ENCODE measurements at regions not wholly inside any gene's neighbourhood (a gene's known extent, or its start where the extent isn't known, plus 50 kb on each side); places are given as distances from the start of the nearest gene placed in this dataset.

DNA sequence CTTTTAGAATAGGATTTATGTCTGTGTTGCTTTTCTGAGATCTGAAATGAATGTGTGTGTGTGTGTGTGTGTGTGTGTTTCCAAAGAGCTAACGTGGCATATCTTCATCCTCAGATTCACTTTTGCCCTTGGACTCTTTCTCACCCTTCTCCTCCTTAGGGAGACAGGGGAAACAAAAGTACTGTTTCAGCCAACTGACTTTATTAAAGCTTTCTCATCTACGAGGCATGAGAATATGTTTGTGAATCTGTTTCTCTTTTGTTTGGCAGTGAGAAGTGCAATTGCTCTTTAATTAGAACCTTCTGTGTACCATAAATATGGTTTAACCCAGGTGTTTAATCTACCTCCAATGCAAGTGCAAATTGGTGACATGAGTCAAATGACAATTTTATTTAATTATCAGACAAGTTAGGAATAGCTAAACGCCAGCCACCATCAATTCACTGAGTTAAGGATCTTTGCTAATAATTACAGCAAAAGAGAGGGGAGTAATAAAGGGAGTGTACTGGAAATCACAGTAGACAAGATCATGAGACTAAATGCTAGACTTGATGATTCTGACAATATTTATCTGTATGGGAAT lies 186.4 kb upstream of the COL3A1 start:
- peak overlapping the region; percentile 90 to 100 for H3K27ac ChIP-seq (ENCODE audit: low read depth in 2 of 2, low read length in 1 of 2)
- 14% methylated on average over 3 of the region's 3 CpGs for WGBS (ENCODE audit: low lambda C conversion rate)
- peak overlapping the region in 1 of 2 experiments; percentile 26; a peak in 1 of 4 replicates for H3K4me3 ChIP-seq (ENCODE audit: low read depth in 2 of 2, low read length in 1 of 2)
- ChIA-PET POLR2A (no interaction called here), CTCF (interaction anchor here (1.1 kb wide), 1 partner anchor 262 kb away, joined by 3 read pairs; no protein-coding TSS in a partner anchor)
- no peaks in the 10 kb centered on the region for H3K27me3 ChIP-seq (ENCODE audit: insufficient read depth)
- H3K79me2 ChIP-seq (ENCODE audit: insufficient read depth): no peaks in the 10 kb centered on the region
- no peak for DNase-seq
- no peaks in the 10 kb centered on the region for H3K9me3 ChIP-seq
- TF ChIP-seq FOXJ3 (CRISPR knock-in tag; IDR thresholded peaks at IDR 0.05): no peak
- TF ChIP-seq EP300 (IDR thresholded peaks at IDR 0.05; ENCODE audit: borderline replicate concordance in 1 of 2, low read depth in 1 of 2, low read length in 1 of 2): 0 out of 4 replicates have a peak, but pooled peaks of 1 of the 2 experiments have one; percentile 46
- no peak for TF ChIP-seq SMC3 (IDR thresholded peaks at IDR 0.05; ENCODE audit: low read depth, low read length)
- TF ChIP-seq JUND (IDR thresholded peaks at IDR 0.05): no peak
- no peak for TF ChIP-seq FOSL2 (IDR thresholded peaks at IDR 0.05; ENCODE audit: borderline replicate concordance, low read depth)
- TF ChIP-seq, protein P1, sequence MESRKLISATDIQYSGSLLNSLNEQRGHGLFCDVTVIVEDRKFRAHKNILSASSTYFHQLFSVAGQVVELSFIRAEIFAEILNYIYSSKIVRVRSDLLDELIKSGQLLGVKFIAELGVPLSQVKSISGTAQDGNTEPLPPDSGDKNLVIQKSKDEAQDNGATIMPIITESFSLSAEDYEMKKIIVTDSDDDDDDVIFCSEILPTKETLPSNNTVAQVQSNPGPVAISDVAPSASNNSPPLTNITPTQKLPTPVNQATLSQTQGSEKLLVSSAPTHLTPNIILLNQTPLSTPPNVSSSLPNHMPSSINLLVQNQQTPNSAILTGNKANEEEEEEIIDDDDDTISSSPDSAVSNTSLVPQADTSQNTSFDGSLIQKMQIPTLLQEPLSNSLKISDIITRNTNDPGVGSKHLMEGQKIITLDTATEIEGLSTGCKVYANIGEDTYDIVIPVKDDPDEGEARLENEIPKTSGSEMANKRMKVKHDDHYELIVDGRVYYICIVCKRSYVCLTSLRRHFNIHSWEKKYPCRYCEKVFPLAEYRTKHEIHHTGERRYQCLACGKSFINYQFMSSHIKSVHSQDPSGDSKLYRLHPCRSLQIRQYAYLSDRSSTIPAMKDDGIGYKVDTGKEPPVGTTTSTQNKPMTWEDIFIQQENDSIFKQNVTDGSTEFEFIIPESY (IDR thresholded peaks at IDR 0.05; ENCODE audit: borderline replicate concordance, low read depth): no peak
- TF ChIP-seq GATA2 (CRISPR knock-in tag; IDR thresholded peaks at IDR 0.05): no peak
- TF ChIP-seq TCF12 (IDR thresholded peaks at IDR 0.05): peak; percentile 53; the same call in 1 of the 2 replicates
- TF ChIP-seq CHD2 (IDR thresholded peaks at IDR 0.05; ENCODE audit: low read length, partially characterized antibody): no peak
- no peak for TF ChIP-seq EZH2phosphoT487 (IDR thresholded peaks at IDR 0.05; ENCODE audit: borderline replicate concordance, low read depth)
- no peak for TF ChIP-seq POLR2AphosphoS5 (IDR thresholded peaks at IDR 0.05; ENCODE audit: low read depth, low read length)
- H3F3A ChIP-seq (replicated peaks; ENCODE audit: insufficient read depth): peaks cover 43% of the 10 kb centered on the region
- peak overlapping the region; percentile 73; the same call in 1 of the 2 replicates for H3K9ac ChIP-seq
- H3K4me1 ChIP-seq (ENCODE audit: control insufficient read depth in 1 of 2, insufficient read depth in 2 of 2, low read depth in 1 of 2, low read length in 1 of 2): peaks cover 12 to 33% of the 10 kb centered on the region in 2 experiments; a peak in 2 of 4 replicates
- no peaks in the 10 kb centered on the region for H3K36me3 ChIP-seq (replicated peaks in 1 of 2; ENCODE audit: control insufficient read depth in 1 of 2, insufficient read depth in 2 of 2, low read length in 1 of 2)
- no peaks in the 10 kb centered on the region for H3K9me2 ChIP-seq
- H3K4me2 ChIP-seq: peak overlapping the region; percentile 51
- no peaks in the 10 kb centered on the region for H4K20me1 ChIP-seq (ENCODE audit: insufficient read depth)
- H2AFZ ChIP-seq (ENCODE audit: low read depth): peak overlapping the region; percentile 58

DNA sequence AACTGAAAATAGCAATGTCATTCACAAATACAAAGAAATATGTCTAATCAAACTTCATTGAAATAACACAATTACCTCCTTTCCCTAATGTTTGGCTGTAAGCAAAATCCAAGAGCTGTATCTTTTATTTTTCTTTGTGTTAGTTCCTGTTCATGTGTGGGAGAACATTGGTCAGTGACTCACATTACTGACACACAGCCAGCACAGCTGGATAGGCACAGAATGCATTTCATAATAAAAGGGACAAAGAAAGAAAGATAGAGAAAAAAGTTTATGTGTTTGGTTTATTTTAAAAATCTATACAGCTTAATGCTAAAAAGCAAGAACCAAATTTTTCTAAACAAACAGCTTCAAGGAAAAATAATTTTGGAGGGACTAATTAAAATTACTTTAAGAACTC lies 185.6 kb upstream of the COL3A1 start:
- POLR2A ChIA-PET: interaction anchor here (0.6 kb wide), 1 partner anchor 746 kb away, joined by 3 read pairs; no protein-coding TSS in a partner anchor
- H3K4me1 ChIP-seq (ENCODE audit: control insufficient read depth in 1 of 2, insufficient read depth in 2 of 2, low read depth in 1 of 2, low read length in 1 of 2): peaks cover 12 to 30% of the 10 kb centered on the region in 2 experiments; a peak in 2 of 4 replicates
- TF ChIP-seq YY1 (IDR thresholded peaks at IDR 0.05; ENCODE audit: low read depth) (no peak), CHD2 (IDR thresholded peaks at IDR 0.05; ENCODE audit: low read length, partially characterized antibody) (no peak), ELF1 (IDR thresholded peaks at IDR 0.05) (peak; percentile 22; the same call in 1 of the 2 replicates), GATA2 (CRISPR knock-in tag; IDR thresholded peaks at IDR 0.05) (no peak), FOXJ3 (CRISPR knock-in tag; IDR thresholded peaks at IDR 0.05) (no peak), TEAD4 (IDR thresholded peaks at IDR 0.05; ENCODE audit: borderline replicate concordance, insufficient read depth) (0 out of 2 replicates have a peak, but pooled peaks have one; percentile 6), RCOR1 (IDR thresholded peaks at IDR 0.05; ENCODE audit: low read length) (no peak), SIN3A (IDR thresholded peaks at IDR 0.05; ENCODE audit: borderline replicate concordance, low read depth, low read length) (no peak)
- TF ChIP-seq, protein P2, sequence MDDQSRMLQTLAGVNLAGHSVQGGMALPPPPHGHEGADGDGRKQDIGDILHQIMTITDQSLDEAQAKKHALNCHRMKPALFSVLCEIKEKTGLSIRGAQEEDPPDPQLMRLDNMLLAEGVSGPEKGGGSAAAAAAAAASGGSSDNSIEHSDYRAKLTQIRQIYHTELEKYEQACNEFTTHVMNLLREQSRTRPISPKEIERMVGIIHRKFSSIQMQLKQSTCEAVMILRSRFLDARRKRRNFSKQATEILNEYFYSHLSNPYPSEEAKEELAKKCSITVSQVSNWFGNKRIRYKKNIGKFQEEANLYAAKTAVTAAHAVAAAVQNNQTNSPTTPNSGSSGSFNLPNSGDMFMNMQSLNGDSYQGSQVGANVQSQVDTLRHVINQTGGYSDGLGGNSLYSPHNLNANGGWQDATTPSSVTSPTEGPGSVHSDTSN (IDR thresholded peaks at IDR 0.05): peak; percentile 42; the same call in 1 of the 2 replicates
- TF ChIP-seq, protein P1 (IDR thresholded peaks at IDR 0.05; ENCODE audit: borderline replicate concordance, low read depth): no peak
- TF ChIP-seq, protein P3, sequence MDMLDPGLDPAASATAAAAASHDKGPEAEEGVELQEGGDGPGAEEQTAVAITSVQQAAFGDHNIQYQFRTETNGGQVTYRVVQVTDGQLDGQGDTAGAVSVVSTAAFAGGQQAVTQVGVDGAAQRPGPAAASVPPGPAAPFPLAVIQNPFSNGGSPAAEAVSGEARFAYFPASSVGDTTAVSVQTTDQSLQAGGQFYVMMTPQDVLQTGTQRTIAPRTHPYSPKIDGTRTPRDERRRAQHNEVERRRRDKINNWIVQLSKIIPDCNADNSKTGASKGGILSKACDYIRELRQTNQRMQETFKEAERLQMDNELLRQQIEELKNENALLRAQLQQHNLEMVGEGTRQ (IDR thresholded peaks at IDR 0.05; ENCODE audit: borderline replicate concordance, low read depth, low read length): no peak

More for the DNA sequence above, 185.6 kb upstream of the COL3A1 start:
- Histone ChIP-seq H2AFZ (ENCODE audit: low read depth) (no peak overlapping the region), H3F3A (replicated peaks; ENCODE audit: insufficient read depth) (peaks cover 41% of the 10 kb centered on the region), H3K9me2 (no peaks in the 10 kb centered on the region), H3K79me2 (ENCODE audit: insufficient read depth) (no peaks in the 10 kb centered on the region), H3K9ac (no peak overlapping the region; the same call in 1 of the 2 replicates), H3K27me3 (ENCODE audit: insufficient read depth) (no peaks in the 10 kb centered on the region), H3K27ac (ENCODE audit: low read depth in 2 of 2, low read length in 1 of 2) (peak overlapping the region; percentile 90 to 100), H4K20me1 (ENCODE audit: insufficient read depth) (no peaks in the 10 kb centered on the region), H3K4me2 (peak overlapping the region; percentile 51; the same call in 1 of the 2 replicates), H3K4me3 (ENCODE audit: low read depth in 2 of 2, low read length in 1 of 2) (no peak overlapping the region), H3K9me3 (no peaks in the 10 kb centered on the region), H3K36me3 (replicated peaks in 1 of 2; ENCODE audit: control insufficient read depth in 1 of 2, insufficient read depth in 2 of 2, low read length in 1 of 2) (no peaks in the 10 kb centered on the region)
- no peak for DNase-seq
- CTCF ChIA-PET: interaction anchor here (0.7 kb wide), 1 partner anchor 49 kb away, joined by 3 read pairs; no protein-coding TSS in a partner anchor

All from SK-N-SH (cell line).